ENCODE measurements at regions not wholly inside any gene's neighbourhood (a gene's known extent, or its start where the extent isn't known, plus 50 kb on each side); places are given as distances from the start of the nearest gene placed in this dataset.

DNA sequence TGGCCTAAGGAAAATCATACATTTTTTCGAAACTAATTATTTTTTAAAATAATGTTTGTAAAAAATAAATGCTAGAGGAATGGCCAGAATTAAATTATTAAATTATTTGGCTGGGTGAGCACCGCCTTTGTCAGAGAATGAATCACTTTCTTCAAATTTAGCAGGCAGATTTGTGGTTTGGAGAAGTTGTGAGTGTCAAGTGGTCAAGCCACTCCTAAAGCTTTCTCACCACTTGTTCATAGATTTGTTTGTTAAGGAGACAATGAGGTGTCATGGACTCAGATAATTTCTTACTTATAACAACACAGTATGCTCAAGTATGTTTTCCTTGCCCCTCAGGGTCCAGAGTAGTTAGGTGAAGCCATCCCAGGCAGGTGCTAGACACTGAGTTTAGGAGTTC lies 196.2 kb downstream of the TUSC7 start:
- Histone ChIP-seq H3K4me1 (replicated peaks in 1 of 2; ENCODE audit: control insufficient read depth in 2 of 2, insufficient read depth in 2 of 2, low read length in 2 of 2) (no peaks in the 10 kb centered on the region), H3K36me3 (ENCODE audit: control insufficient read depth, insufficient read depth, low read length) (no peaks in the 10 kb centered on the region), H3K9me1 (ENCODE audit: control insufficient read depth, insufficient read depth, low read length) (no peaks in the 10 kb centered on the region), H3K79me2 (ENCODE audit: control insufficient read depth, insufficient read depth, low read length) (no peaks in the 10 kb centered on the region), H3K27ac (ENCODE audit: extremely low read depth, low read depth, low read length) (no peak overlapping the region), H3K4me3 (no peak overlapping the region), H3K4me2 (ENCODE audit: insufficient read depth, low read length) (no peak overlapping the region), H3K9me3 (replicated peaks; ENCODE audit: control insufficient read depth, insufficient read depth, low read depth, low read length) (no peaks in the 10 kb centered on the region), H3K9ac (ENCODE audit: insufficient read depth in 1 of 2, low read depth in 2 of 2, low read length in 2 of 2) (no peak overlapping the region), H4K20me1 (replicated peaks; ENCODE audit: control insufficient read depth, insufficient read depth, low read length) (no peaks in the 10 kb centered on the region), H3K27me3 (ENCODE audit: control insufficient read depth in 2 of 2, insufficient read depth in 2 of 2, low read length in 2 of 2) (no peaks in the 10 kb centered on the region), H2AFZ (ENCODE audit: low read depth, low read length) (no peak overlapping the region)
- no peak for FAIRE-seq
- ATAC-seq, result no peak
- intact Hi-C loops (cut with micrococcal nuclease) (no loop called here), in situ Hi-C loops (cut with MboI) (no loop called here)
- TF ChIP-seq BRF1 (IDR thresholded peaks at IDR 0.05; ENCODE audit: borderline replicate concordance, extremely low read depth, insufficient read length), result no peak
- TF ChIP-seq, protein P1, sequence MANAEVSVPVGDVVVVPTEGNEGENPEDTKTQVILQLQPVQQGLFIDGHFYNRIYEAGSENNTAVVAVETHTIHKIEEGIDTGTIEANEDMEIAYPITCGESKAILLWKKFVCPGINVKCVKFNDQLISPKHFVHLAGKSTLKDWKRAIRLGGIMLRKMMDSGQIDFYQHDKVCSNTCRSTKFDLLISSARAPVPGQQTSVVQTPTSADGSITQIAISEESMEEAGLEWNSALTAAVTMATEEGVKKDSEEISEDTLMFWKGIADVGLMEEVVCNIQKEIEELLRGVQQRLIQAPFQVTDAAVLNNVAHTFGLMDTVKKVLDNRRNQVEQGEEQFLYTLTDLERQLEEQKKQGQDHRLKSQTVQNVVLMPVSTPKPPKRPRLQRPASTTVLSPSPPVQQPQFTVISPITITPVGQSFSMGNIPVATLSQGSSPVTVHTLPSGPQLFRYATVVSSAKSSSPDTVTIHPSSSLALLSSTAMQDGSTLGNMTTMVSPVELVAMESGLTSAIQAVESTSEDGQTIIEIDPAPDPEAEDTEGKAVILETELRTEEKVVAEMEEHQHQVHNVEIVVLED (CRISPR knock-in tag; IDR thresholded peaks at IDR 0.05), result no peak
- TF ChIP-seq ESRRA (IDR thresholded peaks at IDR 0.05; ENCODE audit: borderline replicate concordance, low read depth), result no peak
- TF ChIP-seq TCF7L2 (IDR thresholded peaks at IDR 0.05; ENCODE audit: low read depth, low read length), result no peak
- no peak for TF ChIP-seq SMAD4 (CRISPR knock-in tag; conservative IDR thresholded peaks at IDR 0.05)
- TF ChIP-seq MCM7 (IDR thresholded peaks at IDR 0.05), result no peak
- TF ChIP-seq, protein P2, sequence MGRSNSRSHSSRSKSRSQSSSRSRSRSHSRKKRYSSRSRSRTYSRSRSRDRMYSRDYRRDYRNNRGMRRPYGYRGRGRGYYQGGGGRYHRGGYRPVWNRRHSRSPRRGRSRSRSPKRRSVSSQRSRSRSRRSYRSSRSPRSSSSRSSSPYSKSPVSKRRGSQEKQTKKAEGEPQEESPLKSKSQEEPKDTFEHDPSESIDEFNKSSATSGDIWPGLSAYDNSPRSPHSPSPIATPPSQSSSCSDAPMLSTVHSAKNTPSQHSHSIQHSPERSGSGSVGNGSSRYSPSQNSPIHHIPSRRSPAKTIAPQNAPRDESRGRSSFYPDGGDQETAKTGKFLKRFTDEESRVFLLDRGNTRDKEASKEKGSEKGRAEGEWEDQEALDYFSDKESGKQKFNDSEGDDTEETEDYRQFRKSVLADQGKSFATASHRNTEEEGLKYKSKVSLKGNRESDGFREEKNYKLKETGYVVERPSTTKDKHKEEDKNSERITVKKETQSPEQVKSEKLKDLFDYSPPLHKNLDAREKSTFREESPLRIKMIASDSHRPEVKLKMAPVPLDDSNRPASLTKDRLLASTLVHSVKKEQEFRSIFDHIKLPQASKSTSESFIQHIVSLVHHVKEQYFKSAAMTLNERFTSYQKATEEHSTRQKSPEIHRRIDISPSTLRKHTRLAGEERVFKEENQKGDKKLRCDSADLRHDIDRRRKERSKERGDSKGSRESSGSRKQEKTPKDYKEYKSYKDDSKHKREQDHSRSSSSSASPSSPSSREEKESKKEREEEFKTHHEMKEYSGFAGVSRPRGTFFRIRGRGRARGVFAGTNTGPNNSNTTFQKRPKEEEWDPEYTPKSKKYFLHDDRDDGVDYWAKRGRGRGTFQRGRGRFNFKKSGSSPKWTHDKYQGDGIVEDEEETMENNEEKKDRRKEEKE (IDR thresholded peaks at IDR 0.05; ENCODE audit: borderline replicate concordance in 1 of 2, control insufficient read depth in 1 of 2, low read depth in 2 of 2, low read length in 1 of 2), result no peak
- TF ChIP-seq SP2 (IDR thresholded peaks at IDR 0.05; ENCODE audit: extremely low read depth, low read depth, low read length, poor library complexity, severe bottlenecking), result no peak
- ChIA-PET CTCF (ENCODE audit: low intra/inter-chr PET ratio) (no interaction called here), POLR2A (no interaction called here)
- 0% methylated on average over 2 of the region's 2 CpGs for WGBS (ENCODE audit: insufficient coverage, low coverage, missing lambda C conversion rate)
- DNase-seq (ENCODE audit: extremely low read depth in 1 of 4, low spot score in 3 of 4), result no peak
- no TSS peak for BruUV-seq (replicated peaks)

Data from K562 (cell line).